HG03097 (cell line): ENCODE measurements at regions not wholly inside any gene's neighbourhood (a gene's known extent, or its start where the extent isn't known, plus 50 kb on each side); places are given as distances from the start of the nearest gene placed in this dataset.

Experiments used
- ATAC-seq: cut with Tn5 transposase; IDR thresholded peaks from one replicate; pipeline ENCODE4 v1.9.1; 2021; ENCODE audit not compliant: unreplicated experiment, low FRiP score

DNA sequence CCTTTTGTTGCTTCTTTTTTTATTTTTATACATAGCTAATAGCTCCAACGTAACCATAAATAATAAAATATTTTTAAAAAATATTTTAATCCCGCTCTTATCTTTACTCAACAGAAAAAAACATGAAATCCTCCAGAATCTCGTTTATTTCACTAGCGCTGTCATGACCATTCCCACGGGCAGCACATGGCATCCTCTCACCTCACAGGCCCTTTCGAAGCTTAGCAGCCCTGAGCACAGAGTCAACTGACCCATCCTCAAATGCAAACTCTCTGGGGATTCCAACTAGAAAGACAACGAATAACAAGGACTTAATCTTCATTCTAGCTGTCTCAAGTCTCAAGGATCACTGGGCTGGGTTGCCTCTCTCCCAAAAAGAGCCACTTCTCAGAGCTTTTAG, 285.9 kb upstream of the PPARGC1A start:
- ATAC-seq = no peak

DNA sequence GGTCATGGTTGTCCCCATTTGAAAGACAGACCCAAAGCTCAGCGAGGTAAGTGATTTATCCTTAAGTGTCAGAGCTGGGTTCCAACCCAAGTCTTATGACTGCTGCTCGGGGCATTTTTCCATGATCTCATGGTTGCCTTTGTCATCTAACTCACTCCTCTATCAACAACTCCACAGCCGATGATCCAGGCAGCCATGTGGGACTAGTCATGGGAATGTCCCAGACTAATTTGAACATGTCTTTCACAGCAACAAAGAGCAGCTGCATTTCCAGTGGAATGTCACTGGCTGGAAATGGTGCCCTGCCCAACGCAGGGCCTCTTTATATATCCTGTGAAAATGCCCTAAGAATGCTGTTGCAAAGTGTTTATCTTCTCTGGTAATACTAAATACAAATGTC, 284.8 kb upstream of the PPARGC1A start:
- no peak for ATAC-seq

DNA sequence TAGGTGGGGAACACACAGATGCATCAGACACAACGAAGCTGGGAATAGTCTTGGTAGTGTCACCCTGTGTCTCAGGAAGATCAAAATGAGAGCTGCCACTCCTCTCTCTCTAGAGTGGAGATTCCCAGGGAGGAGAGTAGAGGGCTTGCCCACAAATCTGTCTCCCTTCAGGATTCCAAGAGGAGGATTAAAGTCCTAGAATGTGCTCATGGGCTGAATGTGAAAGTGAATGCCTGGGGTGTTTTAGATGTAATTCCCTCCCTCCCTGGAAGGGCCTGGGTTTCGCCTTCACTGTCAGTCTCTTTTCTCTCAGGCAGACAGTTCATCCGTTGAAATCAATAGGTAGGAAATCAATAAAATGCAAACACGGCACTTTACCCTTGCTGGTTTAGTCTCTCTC, 282.6 kb upstream of the PPARGC1A start:
- no peak for ATAC-seq

DNA sequence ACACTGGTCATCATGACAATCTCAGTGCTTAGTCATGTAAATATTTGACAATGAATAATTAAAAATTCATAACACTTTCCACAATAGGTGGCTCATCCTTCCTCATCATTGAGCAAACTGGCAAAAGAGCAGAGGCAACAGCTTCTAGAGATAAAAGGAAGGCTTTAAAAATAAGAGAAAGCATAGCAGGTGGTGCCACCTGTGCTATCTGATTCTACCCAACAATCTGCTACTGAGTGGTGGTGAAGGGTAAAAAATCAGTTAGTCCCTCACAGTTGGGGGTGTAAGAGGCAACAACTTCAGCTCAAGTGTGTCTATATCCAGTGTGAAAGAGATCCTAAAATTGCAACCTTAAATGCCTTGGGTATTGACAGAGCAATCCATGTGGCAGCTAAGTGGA, 280.1 kb upstream of the PPARGC1A start:
- ATAC-seq = no peak

DNA sequence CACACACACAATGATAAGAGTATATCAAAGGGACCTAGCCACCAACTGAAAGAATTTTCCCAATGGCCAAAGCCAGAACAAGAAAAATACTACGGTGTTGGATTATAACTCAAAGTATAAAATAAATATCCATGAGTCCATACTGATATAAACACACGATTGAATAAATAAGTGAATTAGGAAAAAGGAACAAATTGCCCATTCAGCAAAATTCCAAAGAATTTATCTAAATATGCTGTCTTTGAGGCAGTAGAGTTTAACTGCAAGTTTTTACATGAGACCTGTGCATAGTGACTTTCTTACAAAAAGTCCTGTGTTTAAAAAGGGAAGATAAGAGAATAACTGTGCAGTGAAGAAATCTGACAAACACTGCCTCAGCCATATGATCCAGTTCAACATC, 278.8 kb upstream of the PPARGC1A start:
- no peak for ATAC-seq

DNA sequence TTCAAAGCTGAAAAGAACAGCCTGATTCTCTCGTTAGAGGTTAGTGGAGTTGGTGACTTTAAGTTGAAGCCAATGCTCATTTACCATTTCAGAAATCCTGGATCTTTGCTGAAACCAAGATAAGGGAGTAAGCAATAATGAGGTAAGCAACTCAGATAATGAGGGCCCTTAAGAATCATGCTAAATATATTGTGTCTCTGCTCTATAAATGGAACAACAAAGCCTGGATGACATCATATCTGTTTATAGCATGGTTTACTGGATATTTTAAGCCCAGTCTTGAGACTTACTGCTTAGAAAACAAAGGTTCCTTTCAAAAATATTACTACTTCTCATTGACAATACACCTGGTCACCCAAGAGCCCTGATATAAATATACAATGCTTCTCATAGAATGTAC, 276.7 kb upstream of the PPARGC1A start:
- ATAC-seq = no peak

DNA sequence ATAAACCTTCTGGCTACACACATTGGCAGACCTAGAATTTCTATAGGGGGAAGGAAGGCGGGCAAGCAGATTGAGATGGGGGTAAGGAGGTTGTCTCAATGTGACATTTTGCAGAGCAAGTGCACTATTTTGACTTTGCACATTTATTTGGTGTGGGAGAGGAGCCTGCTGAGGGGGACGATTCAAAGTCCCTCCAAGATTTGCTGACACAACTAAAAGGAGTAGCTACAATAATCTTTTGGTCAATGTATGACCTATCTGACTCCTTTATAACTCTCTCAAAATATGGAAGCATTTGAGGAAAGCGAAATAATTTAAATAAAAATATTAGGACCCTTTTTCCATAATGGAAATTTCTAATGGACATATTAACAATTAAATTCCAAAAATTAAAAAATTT, 274.9 kb upstream of the PPARGC1A start:
- ATAC-seq = no peak

DNA sequence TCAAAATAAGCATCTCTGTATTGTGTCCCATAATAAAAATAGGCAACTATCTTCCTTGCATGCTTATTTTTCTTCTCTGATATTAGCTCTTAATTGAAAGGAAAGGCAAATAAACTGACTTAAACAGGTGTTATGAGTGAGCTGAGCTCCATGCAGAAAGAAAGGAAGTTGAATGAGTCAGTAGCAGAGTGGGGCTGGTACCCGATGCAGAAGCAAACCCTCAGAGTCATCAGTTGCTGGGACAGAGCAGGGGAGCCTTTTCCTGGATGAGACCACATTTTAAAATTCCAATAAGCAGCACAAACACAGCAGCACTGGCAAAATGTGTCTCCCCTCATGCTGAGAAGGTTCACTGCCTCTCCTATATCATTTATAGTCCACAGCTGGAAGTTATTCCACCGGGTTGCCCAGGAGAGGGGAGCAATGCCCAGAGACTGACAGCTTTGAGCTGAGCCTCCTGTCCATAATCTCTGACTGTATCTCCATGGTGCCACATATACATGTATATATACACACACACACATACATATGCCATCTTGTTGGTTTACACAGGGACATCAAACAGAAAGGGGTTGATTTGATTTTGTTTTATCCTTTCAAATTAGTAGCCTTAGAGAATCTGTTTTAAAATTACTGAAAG, 274.3 kb upstream of the PPARGC1A start:
- ATAC-seq = no peak

DNA sequence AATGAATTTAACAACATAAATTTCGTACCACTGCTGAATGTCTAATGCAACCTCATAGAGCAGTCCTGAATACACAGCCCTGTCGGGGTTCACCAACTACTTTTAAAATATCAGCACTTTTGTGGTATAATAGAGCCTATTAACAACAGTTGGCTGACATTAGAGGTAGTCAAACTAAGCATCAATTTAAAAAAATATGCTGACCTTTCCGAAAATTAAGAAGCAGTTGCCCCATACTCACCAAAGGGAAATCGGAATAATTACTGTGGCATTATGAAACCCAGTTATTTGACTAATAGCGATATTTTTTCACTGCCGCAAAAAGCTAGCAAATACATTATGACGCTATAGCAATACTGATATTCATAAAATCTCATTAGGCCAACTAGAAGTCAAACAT, 273.5 kb upstream of the PPARGC1A start:
- ATAC-seq = no peak

DNA sequence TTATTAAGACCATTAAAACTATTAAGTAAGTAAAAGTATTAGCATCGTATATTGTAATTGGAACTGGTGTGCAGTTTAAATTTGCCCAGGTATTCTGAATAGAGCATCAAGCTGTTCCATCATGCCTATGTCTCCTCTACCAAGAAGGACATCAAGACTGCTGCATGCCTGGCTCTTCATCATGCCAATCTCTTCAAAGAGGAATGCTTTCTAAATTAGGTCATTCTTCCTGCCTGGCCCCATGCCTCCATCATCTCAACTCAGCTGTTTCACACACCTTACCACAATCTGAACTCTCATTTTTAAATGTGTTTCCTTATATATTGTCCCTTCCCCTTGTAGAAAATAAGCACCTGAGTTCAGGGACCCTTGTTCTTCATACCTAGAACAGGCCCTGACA, 270.5 kb upstream of the PPARGC1A start:
- ATAC-seq = no peak

DNA sequence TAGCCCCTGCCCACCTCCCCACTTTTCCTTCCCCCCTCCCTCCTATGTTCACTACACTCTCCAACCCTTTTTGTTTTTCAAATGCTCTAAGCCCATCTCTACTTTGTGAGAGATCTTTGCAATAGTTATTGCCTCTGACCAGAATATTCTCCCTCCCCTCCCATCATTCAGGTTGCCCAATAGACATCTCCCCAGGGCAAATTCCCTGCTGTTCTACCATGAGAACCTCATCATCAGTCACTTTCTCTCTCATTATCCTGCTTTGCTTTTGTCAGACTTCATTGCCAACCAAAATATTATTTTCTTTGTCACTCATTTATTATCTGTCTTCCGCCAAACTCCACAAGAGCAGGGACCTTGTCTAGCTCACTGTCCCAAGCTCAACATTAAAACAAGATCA, 268.2 kb upstream of the PPARGC1A start:
- ATAC-seq = no peak

DNA sequence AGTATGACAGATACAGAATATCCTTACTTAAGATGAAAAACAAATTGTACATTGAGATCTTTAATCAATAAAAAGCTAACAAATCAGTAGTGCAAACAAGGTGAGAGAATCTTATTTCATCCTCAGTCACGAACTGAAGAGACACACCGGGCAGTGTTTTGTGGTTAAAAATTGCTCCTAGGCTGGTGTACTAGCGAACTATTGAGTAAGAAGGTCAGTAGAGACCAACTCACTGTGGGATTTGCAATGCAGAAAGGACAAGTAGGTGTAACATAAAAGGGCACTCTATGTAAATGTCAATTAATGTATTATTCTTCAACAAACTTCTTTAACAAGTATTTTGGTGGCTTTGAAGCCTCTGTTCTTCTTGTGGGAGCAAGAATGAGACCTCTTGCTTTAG, 260.2 kb upstream of the PPARGC1A start:
- no peak for ATAC-seq

DNA sequence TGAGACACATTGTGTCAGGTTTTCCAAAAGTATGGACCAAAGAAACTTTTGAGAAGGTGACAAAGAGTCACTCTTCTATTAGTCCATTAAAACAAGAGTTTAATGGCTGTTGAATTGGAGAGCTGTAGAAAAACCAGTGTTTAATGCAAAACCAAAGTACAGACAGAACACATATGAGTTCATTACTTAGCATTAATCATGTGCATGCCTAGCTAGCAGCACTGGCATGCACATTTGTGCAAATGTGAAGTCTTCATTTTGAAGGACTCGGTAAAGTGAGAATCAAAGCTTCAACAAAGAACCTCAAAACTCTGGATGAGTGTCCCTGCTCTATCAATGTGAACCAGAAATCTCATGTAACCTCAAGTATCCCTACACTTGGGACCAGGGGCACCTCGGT, 256.3 kb upstream of the PPARGC1A start:
- no peak for ATAC-seq

DNA sequence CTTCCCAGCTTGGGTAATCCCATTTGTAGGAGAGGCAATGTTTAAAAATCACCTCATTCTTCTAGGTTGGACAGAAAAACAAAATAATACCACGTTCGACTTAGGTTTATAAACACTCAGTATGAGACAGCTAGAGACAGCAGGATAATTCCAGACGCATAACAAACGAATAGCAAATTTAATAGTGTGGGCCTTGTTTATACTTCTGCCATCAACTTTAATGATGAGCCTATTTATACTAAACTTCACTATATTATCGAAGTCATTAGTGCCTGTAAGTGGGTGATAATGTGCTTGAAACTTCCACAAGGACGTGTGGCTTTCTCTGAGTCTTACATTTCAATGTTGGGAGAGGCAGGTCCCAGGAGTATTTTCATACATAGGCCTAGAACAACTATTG, 255.7 kb upstream of the PPARGC1A start:
- ATAC-seq = no peak

DNA sequence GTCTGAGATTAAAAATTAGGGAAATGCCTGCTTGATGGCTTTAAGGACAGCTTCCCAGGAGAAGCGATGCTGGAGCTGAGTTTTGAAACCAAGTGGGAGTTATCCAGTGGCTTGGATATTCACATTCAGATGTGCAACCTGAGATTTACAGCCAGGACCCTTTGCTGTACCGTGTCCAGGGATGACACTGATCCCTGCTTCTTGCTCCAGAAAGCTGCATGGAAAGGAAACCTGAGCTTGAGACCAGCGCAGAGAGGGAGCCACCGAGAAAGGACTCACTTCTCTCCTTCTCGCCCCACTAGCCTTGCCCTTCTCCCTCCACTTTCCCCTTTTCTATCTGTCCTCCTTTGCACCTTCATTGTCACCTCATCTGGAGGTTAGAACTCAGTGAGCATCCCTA, 254.5 kb upstream of the PPARGC1A start:
- no peak for ATAC-seq

DNA sequence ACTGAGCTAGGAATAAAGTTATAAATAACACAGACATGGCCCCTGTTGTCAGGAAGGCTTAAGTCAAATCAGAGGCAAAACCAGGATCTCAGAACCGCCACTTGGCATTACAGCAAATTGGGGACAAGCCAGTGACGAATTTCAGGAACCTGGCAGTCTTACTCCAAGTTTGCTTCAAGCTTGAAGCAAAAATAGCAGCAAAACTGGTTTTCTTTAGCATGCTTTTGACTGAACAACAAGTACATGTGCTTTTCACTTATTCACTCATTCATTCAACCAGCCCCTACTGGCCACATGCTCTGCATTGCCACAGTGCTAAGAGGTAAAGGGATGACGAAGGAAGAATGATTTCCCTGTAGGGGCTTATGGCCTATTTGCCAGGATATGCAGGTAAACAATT, 253.9 kb upstream of the PPARGC1A start:
- ATAC-seq = no peak

DNA sequence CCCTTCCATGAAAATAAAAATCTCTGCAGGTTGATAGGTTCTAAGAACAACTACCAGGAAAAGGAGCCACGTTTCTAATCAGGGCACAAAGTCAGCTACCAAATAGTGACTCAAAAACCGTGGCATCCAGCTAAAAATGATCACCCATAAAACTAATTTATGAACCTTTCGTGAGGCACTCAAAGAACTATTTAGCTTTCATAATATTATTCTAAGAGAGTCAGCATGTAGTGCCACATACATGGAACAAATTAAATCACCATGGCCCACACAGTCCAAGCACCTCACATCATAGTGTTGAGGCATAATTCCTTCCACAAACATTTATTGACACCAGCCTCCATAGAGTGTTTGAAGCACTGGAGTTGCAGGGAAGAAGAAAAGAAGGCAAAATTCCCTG, 252.0 kb upstream of the PPARGC1A start:
- no peak for ATAC-seq

DNA sequence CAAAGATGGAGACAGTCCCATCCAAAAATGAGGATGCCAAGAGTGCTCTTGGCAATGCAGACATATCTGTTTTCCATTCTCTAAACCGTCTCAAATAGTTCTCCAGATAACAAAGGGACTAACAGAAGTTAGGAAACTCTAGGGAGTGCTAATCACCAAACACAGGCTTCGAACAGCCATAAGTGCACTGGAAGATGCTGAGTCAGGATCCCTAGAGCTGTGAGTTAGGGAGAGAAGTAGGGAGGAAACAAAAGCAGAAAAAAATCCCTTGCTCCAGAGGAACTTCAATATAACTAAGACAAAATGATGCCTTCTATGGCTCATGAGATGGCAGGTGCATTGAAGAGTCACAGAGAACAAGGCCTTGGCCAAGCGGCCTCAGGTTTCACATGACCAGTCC, 251.0 kb upstream of the PPARGC1A start:
- ATAC-seq = no peak

DNA sequence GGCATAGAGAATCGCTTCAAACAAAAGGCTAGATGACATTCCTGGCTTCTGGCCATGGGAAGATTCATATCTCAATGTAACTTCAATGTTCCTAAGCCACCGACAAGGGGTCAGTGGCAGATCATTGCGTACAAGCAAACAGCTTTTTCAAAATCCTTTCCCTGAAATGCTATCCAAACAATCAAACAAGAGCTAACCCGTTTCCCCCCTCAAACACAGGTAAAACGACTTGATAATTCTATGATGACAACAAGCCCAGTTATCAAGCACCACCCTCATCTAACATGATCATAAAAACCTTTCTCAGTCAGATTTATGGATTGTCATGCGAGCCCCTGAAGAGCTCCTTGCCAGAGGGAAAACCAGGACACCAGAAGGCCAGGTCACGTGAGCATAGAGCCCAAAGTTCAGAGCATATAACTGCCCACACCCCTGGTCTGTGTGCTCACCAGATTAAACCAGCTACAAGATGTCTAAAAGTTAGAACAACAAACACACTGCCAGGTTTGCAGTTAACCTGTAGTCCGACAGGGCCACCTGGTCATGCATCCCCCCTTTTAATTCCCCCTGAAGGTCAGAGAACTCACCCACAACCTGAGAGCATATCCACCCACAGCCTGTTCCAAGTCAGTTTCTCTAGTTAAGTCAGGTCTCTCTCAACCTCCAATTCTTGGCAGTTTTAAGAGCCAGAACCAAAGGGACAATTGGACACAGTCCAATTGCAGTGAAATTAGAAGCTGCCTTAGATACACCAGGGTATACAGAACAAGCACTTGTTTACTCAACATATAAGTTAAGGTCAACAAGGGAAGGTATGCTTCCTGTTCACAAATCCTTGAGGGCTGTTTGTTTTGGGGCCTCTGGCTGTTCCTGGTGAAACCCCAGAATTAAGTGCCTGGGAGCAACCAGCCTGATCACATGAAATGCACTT, 248.1 kb upstream of the PPARGC1A start:
- ATAC-seq = no peak

DNA sequence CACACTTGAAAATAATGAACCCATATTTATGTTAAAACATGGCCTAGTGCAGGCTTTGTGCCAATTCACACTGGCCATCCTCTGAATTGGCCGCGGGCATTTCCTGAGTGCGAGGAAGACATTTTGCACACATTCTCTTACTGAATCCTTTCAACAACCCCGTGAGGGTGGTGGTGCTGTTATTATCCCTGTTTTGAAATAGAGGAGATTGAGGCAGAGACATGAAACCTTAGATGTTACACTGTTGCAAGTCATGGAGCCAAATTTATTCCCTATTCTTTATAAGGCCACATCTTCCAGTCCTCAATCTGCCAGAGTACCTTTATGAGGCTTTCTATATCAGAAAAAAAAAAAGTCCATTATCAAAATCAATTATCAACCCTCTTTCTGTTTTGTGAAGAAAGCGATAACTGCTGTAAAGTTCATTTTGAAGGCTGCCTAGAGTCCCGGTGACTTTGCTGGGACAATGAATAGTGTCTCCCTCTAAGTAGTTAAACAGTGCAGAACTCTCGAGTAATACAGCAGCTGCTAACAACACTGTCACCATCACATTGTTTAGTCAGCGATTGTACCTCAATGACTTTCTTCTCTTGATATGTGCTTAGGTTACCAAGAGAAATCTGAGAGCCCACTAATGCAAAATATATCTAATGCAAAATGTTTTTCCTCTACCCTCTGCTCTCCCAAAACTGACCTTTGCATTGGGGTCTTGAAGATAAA, 242.3 kb upstream of the PPARGC1A start:
- no peak for ATAC-seq

DNA sequence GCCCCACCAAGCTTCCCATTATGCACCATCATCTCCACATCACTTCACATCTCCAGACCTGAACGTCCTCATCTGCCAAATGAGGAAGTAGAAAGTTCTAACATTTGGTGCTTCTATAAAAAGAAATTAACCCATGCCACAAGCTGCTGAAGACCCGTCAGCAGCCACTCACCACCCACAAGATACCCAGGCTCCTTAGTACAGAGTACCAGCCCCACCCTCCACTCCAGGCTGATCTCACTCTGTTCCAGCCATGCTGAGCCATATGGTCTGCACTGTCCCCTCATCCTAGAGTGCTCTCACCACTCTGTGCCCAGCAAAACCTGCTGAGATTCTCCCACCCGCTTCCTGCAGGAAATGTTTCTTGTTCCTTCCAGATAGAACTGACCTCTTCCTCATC, 240.8 kb upstream of the PPARGC1A start:
- ATAC-seq = no peak

DNA sequence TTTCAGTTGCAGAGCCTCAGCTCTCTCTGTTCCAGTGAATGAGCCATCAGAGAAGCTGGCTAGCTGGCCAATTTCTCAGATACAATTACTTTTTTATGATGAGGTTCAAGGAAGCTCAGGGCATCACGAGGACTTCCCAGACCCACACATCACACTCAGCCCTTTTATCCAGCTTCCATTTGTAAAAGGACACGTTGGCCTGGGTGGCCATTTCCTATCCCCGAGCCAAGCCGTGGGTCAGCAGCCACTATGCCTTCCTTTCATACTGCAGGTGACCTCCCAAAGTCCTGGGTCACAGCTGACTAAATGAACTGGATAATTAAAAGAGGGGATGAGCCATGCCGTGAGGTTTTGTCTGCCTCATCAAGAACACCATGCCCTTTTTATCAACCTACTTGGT, 236.9 kb upstream of the PPARGC1A start:
- no peak for ATAC-seq
